GM23248 (cell line): ENCODE measurements at regions not wholly inside any gene's neighbourhood (a gene's known extent, or its start where the extent isn't known, plus 50 kb on each side); places are given as distances from the start of the nearest gene placed in this dataset.

Experiments used
- DNase-seq: peaks from one replicate; pipeline ENCODE4 v3.0.0-alpha.2; 2015
- H2AFZ ChIP-seq: fragments of 200-600 bp; sonication (generic); 2 replicates; pipeline ENCODE4 v1.6.1; 2016; ENCODE audit warnings: antibody characterized with exemption
- H3F3A ChIP-seq: fragments of 200-600 bp; sonication (generic); 2 replicates; pipeline ENCODE4 v1.6.1; 2016; ENCODE audit warnings: mild to moderate bottlenecking, antibody characterized with exemption, mixed run types; ENCODE audit not compliant: insufficient read depth
- H3K27ac ChIP-seq: fragments of 200-600 bp; sonication (generic); 2 replicates; pipeline ENCODE4 v1.5.1; 2016; ENCODE audit warnings: mild to moderate bottlenecking
- H3K27me3 ChIP-seq: fragments of 200-600 bp; sonication (generic); replicated peaks from 2 replicates; pipeline ENCODE4 v1.6.1; 2016; ENCODE audit warnings: mild to moderate bottlenecking; ENCODE audit not compliant: insufficient read depth
- H3K36me3 ChIP-seq: fragments of 200-600 bp; sonication (generic); 2 replicates; pipeline ENCODE4 v1.6.1; 2016; ENCODE audit warnings: low read depth, mild to moderate bottlenecking
- H3K4me1 ChIP-seq: fragments of 200-600 bp; sonication (generic); 2 replicates; pipeline ENCODE4 v1.6.1; 2016; ENCODE audit warnings: mild to moderate bottlenecking; ENCODE audit not compliant: insufficient read depth
- H3K4me2 ChIP-seq: fragments of 200-600 bp; sonication (generic); one replicate; pipeline ENCODE4 v1.6.1; 2016; ENCODE audit warnings: mild to moderate bottlenecking; ENCODE audit not compliant: unreplicated experiment
- H3K4me3 ChIP-seq: fragments of 200-600 bp; sonication (generic); 2 replicates; pipeline ENCODE4 v1.5.1; 2016; ENCODE audit warnings: mild to moderate bottlenecking
- H3K79me2 ChIP-seq: fragments of 200-600 bp; sonication (generic); 2 replicates; pipeline ENCODE4 v1.6.1; 2016; ENCODE audit warnings: mild to moderate bottlenecking; ENCODE audit not compliant: insufficient read depth
- H3K9ac ChIP-seq: fragments of 200-600 bp; sonication (generic); 2 replicates; pipeline ENCODE4 v1.6.1; 2016; ENCODE audit warnings: mild to moderate bottlenecking
- H3K9me2 ChIP-seq: fragments of 200-600 bp; sonication (generic); 2 replicates; pipeline ENCODE4 v1.6.1; 2016; ENCODE audit warnings: mixed run types, mild to moderate bottlenecking, moderate library complexity; ENCODE audit not compliant: insufficient read depth
- H3K9me3 ChIP-seq: fragments of 200-600 bp; sonication (generic); one replicate; pipeline ENCODE4 v1.6.1; 2017; ENCODE audit warnings: low read depth
- H4K20me1 ChIP-seq: fragments of 200-600 bp; sonication (generic); 2 replicates; pipeline ENCODE4 v1.6.0; 2016; ENCODE audit not compliant: insufficient read depth
- EZH2 ChIP-seq: fragments of 200-600 bp; sonication (generic); IDR thresholded peaks from 2 replicates; pipeline ENCODE4 v1.6.1; 2018; ENCODE audit warnings: antibody characterized with exemption, mild to moderate bottlenecking; ENCODE audit not compliant: insufficient read depth, poor library complexity, severe bottlenecking
- EZH2phosphoT487 ChIP-seq: fragments of 200-600 bp; sonication (generic); IDR thresholded peaks from 2 replicates; pipeline ENCODE4 v1.6.1; 2018; ENCODE audit warnings: antibody characterized with exemption, moderate library complexity, mild to moderate bottlenecking, low read depth; ENCODE audit not compliant: insufficient read depth
- WGBS, 2 experiments: methylation state at CpG; one replicate each; pipeline ENCODE4 v1.1.6; 2015 to 2017; ENCODE audit warnings: low lambda C conversion rate in 2 of 2, low coverage in 1 of 2; ENCODE audit errors: missing lambda C conversion rate in 2 of 2; 5-methylcytosine and 5-hydroxymethylcytosine counted together
- in situ Hi-C: fragments of 300-500 bp; cut with MboI; formaldehyde crosslinking; loops from 2 replicates; pipeline ENCODE4 v1.15.0; 2020

- Histone ChIP-seq H2AFZ (no peak overlapping the region), H3K27ac (no peak overlapping the region), H3K36me3 (no peaks in the 10 kb centered on the region), H3K4me1 (no peaks in the 10 kb centered on the region), H3K79me2 (no peaks in the 10 kb centered on the region), H3K9me2 (no peaks in the 10 kb centered on the region), H3K4me2 (no peak overlapping the region), H3K27me3 (peaks cover 5% of the 10 kb centered on the region; the same call in 1 of the 2 replicates), H3K9me3 (no peaks in the 10 kb centered on the region), H4K20me1 (no peaks in the 10 kb centered on the region), H3F3A (no peaks in the 10 kb centered on the region), H3K4me3 (no peak overlapping the region), H3K9ac (no peak overlapping the region)
- DNase-seq: no peak
- in situ Hi-C loops: no loop called here
- WGBS, 2 experiments: 35 to 49% methylated on average over 7 of the region's 7 CpGs
- TF ChIP-seq EZH2: no peak
- TF ChIP-seq EZH2phosphoT487: no peak
Observed at GRCh38 chr10:47238331-47239095, 61.5 kb upstream of the GDF10 start.

GRCh38 chr10:47239211-47239610, 60.8 kb upstream of the GDF10 start:
- no peak for DNase-seq
- TF ChIP-seq EZH2phosphoT487 (no peak), EZH2 (no peak)
- Histone ChIP-seq H3K4me1 (no peaks in the 10 kb centered on the region), H3K4me3 (no peak overlapping the region), H4K20me1 (no peaks in the 10 kb centered on the region), H3K9me2 (no peaks in the 10 kb centered on the region), H3K27ac (no peak overlapping the region), H3K36me3 (no peaks in the 10 kb centered on the region), H3K4me2 (no peak overlapping the region), H3K9me3 (no peaks in the 10 kb centered on the region), H3F3A (no peaks in the 10 kb centered on the region), H3K9ac (no peak overlapping the region), H3K79me2 (no peaks in the 10 kb centered on the region), H3K27me3 (peaks cover 4% of the 10 kb centered on the region; the same call in 1 of the 2 replicates), H2AFZ (no peak overlapping the region)
- in situ Hi-C loops: no loop called here
- WGBS, 2 experiments: 34 to 36% methylated on average over 3 of the region's 3 CpGs

GRCh38 chr10:47240173-47240572, 59.8 kb upstream of the GDF10 start:
- H3K36me3 ChIP-seq: no peaks in the 10 kb centered on the region
- H3K4me2 ChIP-seq: no peak overlapping the region
- H3K9me2 ChIP-seq: no peaks in the 10 kb centered on the region
- H3K4me1 ChIP-seq: no peaks in the 10 kb centered on the region
- DNase-seq: no peak
- H3K27me3 ChIP-seq: peaks cover 4% of the 10 kb centered on the region; the same call in 1 of the 2 replicates
- no peak overlapping the region for H2AFZ ChIP-seq
- TF ChIP-seq EZH2: no peak
- TF ChIP-seq EZH2phosphoT487: no peak
- H3F3A ChIP-seq: no peaks in the 10 kb centered on the region
- no peaks in the 10 kb centered on the region for H3K79me2 ChIP-seq
- H3K9ac ChIP-seq: no peak overlapping the region
- no peaks in the 10 kb centered on the region for H4K20me1 ChIP-seq
- 60 to 67% methylated on average over 1 of the region's 1 CpG for WGBS, 2 experiments
- H3K9me3 ChIP-seq: no peaks in the 10 kb centered on the region
- in situ Hi-C loops: no loop called here
- H3K4me3 ChIP-seq: no peak overlapping the region
- H3K27ac ChIP-seq: no peak overlapping the region

GRCh38 chr10:47241256-47241655, 58.7 kb upstream of the GDF10 start:
- no peak overlapping the region for H2AFZ ChIP-seq
- no peaks in the 10 kb centered on the region for H3K9me2 ChIP-seq
- 51 to 67% methylated on average over 2 of the region's 2 CpGs for WGBS, 2 experiments
- no peak overlapping the region for H3K4me3 ChIP-seq
- H3K9ac ChIP-seq: no peak overlapping the region
- no peak for DNase-seq
- peaks cover 4% of the 10 kb centered on the region; the same call in 1 of the 2 replicates for H3K27me3 ChIP-seq
- H3K4me2 ChIP-seq: no peak overlapping the region
- H3K27ac ChIP-seq: no peak overlapping the region
- no peaks in the 10 kb centered on the region for H4K20me1 ChIP-seq
- no peaks in the 10 kb centered on the region for H3K4me1 ChIP-seq
- H3K36me3 ChIP-seq: no peaks in the 10 kb centered on the region
- no peaks in the 10 kb centered on the region for H3K9me3 ChIP-seq
- in situ Hi-C loops: no loop called here
- no peaks in the 10 kb centered on the region for H3K79me2 ChIP-seq
- TF ChIP-seq EZH2phosphoT487: no peak
- no peak for TF ChIP-seq EZH2
- H3F3A ChIP-seq: no peaks in the 10 kb centered on the region
